Endothelial cell of umbilical vein (primary cell): ENCODE measurements at regions not wholly inside any gene's neighbourhood (a gene's known extent, or its start where the extent isn't known, plus 50 kb on each side); places are given as distances from the start of the nearest gene placed in this dataset.

Experiments used
- EZH2 ChIP-seq: IDR thresholded peaks from 2 replicates; pipeline ENCODE4 v1.6.1; 2012; ENCODE audit warnings: borderline replicate concordance, low read depth, mild to moderate bottlenecking, moderate library complexity, low read length, inconsistent platforms; ENCODE audit not compliant: severe bottlenecking
- GATA2 ChIP-seq: IDR thresholded peaks from 2 replicates; pipeline ENCODE4 v1.7.0; 2011; ENCODE audit warnings: low read depth, mild to moderate bottlenecking, moderate library complexity, mixed read lengths, low read length; ENCODE audit not compliant: insufficient read length, insufficient read depth
- JUN ChIP-seq: IDR thresholded peaks from 2 replicates; pipeline ENCODE4 v1.6.1; 2011; ENCODE audit warnings: borderline replicate concordance, low read depth; ENCODE audit not compliant: insufficient read length, insufficient read depth
- POLR2A ChIP-seq: IDR thresholded peaks from 2 replicates; pipeline ENCODE4 v1.6.1; 2012; ENCODE audit warnings: low read depth, mild to moderate bottlenecking, control low read depth, low read length
- POLR2AphosphoS5 ChIP-seq: IDR thresholded peaks from 2 replicates; pipeline ENCODE4 v1.6.1; 2012; ENCODE audit warnings: low read depth, mild to moderate bottlenecking, control low read depth, low read length, moderate library complexity; ENCODE audit not compliant: insufficient read depth
- TF ChIP-seq, protein P1 (sequence below), 2 donors: IDR thresholded peaks; 1 replicate in 1 of 2; 2 replicates in 1 of 2; pipeline ENCODE4 v1.5.1; 2011; ENCODE audit warnings: low read length in 2 of 2, mild to moderate bottlenecking in 2 of 2, moderate library complexity in 2 of 2, control low read depth in 1 of 2, inconsistent platforms in 1 of 2, low read depth in 1 of 2; ENCODE audit not compliant: insufficient read depth in 1 of 2; ENCODE audit errors: extremely low read depth in 1 of 2
- TF ChIP-seq, protein P2 (sequence below): IDR thresholded peaks from 2 replicates; pipeline ENCODE4 v1.6.1; 2011; ENCODE audit not compliant: insufficient read depth, insufficient read length

DNA sequence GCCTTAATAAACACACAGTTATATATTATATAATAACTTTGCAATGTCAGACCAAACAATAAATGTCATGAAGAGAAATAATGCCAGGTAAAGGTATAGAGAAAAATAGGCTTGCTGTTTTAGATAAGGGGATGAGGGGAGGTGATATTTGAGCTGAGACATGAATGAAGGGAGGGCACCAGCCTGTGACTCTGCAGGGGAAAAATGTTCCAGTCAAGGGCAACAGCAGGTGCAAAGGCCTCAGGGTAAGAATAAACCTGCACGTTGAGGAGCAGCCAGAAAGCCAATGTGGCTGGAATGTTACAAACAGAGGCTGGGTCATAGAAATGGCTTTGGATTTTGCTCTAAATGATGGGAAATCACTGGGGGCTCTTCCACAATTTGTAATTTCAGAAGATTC is 519.6 kb downstream of the SOX6 start:
- no peak for TF ChIP-seq EZH2
- TF ChIP-seq POLR2A = no peak
- TF ChIP-seq, protein P1, sequence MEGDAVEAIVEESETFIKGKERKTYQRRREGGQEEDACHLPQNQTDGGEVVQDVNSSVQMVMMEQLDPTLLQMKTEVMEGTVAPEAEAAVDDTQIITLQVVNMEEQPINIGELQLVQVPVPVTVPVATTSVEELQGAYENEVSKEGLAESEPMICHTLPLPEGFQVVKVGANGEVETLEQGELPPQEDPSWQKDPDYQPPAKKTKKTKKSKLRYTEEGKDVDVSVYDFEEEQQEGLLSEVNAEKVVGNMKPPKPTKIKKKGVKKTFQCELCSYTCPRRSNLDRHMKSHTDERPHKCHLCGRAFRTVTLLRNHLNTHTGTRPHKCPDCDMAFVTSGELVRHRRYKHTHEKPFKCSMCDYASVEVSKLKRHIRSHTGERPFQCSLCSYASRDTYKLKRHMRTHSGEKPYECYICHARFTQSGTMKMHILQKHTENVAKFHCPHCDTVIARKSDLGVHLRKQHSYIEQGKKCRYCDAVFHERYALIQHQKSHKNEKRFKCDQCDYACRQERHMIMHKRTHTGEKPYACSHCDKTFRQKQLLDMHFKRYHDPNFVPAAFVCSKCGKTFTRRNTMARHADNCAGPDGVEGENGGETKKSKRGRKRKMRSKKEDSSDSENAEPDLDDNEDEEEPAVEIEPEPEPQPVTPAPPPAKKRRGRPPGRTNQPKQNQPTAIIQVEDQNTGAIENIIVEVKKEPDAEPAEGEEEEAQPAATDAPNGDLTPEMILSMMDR (IDR thresholded peaks at IDR 0.05; ENCODE audit: extremely low read depth in 1 of 2, insufficient read depth in 1 of 2, low read depth in 1 of 2, low read length in 2 of 2) = no peak
- TF ChIP-seq GATA2 = no peak
- TF ChIP-seq, protein P2, sequence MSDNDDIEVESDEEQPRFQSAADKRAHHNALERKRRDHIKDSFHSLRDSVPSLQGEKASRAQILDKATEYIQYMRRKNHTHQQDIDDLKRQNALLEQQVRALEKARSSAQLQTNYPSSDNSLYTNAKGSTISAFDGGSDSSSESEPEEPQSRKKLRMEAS = no peak
- no peak for TF ChIP-seq JUN
- no peak for TF ChIP-seq POLR2AphosphoS5
